Dedifferentiated amniotic fluid mesenchymal stem cell (primary cell): ENCODE measurements at regions not wholly inside any gene's neighbourhood (a gene's known extent, or its start where the extent isn't known, plus 50 kb on each side); places are given as distances from the start of the nearest gene placed in this dataset.
"Not testable (repeated sequence)": the region's sequence is repeated elsewhere in the genome, so short reads cannot be mapped to it uniquely, and the experiment has no call there.

Experiments
- DNase-seq: peaks from one replicate; pipeline ENCODE4 v3.0.0-alpha.2; 2016; ENCODE audit errors: extremely low spot score

- DNase-seq, result no peak
Observed at GRCh38 chrX:113514906-113515305, 674.3 kb upstream of the AMOT start.

- DNase-seq, result peak; percentile 38
Observed at GRCh38 chrX:113512700-113513395, 672.2 kb upstream of the AMOT start.

- DNase-seq, result no peak
Observed at GRCh38 chrX:113510586-113510985, 670.0 kb upstream of the AMOT start.

- no peak for DNase-seq
Observed at GRCh38 chrX:113492895-113493294, 652.3 kb upstream of the AMOT start.

DNA sequence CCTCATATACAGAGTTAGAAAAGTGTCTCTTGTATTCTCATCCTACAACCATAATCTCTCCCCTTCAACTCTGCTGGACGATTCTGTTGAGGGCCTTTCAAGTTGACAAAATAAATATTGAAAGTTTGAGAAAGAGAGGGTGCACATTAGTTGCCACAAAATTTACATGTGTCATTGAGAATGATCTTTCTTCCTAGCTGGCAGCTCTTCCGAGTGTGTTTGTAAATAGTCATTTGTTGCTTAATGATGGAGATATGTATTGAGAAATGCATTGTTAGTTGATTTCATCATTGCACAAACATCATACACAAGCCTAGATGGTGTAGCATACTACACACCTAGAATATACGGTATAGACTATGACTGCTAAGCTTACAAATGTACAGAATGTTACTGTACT lies 632.8 kb upstream of the AMOT start:
- no peak for DNase-seq

- DNase-seq, result not testable (repeated sequence)
Observed at GRCh38 chrX:113473015-113473414, 632.4 kb upstream of the AMOT start.

DNA sequence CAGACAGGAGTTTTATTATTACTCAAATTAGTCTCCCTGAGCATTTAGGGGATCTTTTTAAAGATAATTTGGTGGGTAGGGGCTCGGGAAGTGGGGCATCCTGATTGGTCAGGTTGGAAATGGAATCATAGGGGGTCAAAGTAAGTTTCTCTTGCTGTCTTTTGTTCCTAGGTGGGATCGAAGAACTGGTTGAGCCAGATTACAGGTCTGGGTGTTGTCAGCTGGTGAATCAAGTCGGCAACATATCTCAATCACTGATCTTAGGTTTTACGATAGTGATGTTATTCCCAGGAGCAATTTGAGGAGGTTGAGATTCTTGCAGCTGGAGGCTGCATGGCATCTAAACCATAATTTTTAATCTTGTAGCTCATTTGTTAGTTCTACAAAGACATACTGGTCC lies 629.5 kb upstream of the AMOT start:
- DNase-seq, result no peak

DNA sequence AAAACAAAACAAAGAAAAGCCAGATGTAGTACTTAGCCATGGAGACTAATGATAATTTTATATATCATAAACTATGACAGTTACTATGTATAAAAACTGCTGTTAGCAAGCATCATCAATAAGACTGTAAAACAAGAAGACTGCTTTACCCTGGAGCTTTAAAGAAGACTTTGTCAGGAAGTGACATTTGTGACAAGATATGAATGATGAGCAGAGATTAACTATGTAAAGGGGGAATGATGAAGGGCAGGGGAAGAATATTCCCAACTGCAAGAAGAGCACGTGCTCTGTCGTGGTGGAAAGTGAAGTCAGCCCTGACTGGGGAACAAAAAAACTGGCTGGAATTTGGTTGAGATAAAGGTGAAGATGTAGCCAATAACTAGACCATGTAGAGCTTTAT lies 617.1 kb upstream of the AMOT start:
- no peak for DNase-seq

- no peak for DNase-seq
Observed at GRCh38 chrX:113455582-113455981, 615.0 kb upstream of the AMOT start.

DNA sequence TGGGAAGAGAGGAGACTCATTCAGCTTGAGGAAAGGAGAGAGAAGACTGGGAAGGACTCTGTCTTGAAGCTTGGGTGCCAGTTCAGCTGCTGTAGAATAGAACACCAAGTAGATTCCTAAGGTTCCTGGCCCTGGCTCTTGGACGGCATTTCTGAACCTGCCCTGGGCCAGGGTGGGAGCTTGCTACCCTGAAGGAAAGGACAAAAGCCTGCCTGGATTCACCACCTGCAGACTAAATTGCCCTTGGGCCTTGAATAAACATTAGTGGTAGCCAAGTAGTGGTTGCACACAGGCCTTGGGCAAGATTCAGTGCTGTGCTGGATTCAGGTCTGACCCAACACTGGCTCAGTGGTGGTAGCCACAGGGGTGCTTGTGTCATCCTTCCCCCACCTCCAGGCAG lies 588.4 kb upstream of the AMOT start:
- DNase-seq, result no peak

GRCh38 chrX:113422323-113422722 lies 581.7 kb upstream of the AMOT start:
- no peak for DNase-seq

DNA sequence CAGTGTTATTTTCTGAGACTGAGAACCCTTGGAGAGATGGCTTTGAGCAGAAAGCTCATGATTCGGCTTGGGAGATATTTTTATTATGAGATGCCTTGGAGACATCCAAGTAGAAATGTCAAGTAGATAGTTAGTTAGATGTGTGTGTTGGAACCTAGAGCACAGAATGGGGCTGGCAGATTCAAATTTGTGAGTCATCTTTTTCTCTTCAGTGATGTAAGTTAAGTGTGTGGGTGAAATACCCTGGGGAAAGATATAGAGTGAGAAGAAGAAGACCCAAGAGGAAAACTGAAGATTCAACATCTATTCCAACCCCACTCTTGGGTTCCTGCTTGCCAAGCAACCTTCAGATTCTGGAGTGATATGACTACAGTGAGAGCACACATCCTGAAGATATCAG lies 580.8 kb upstream of the AMOT start:
- DNase-seq, result no peak

DNA sequence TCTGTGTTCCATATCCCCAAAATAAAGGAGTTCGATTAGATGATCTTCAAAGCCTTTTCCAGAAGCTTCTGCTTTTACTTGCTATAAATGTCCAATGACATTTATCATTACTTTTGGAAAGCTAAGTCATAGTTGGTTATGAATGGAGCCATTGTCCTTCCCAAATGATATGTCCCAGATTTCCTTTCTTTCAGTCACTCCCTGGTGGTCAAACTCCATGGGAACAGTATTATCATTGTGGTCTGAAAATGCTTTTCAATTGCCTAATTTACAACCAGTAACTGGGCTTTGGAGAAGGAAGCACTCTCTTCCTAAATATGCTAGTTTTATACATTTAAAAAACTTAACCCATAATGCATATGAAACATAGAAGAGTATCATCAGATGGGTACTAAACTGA lies 571.5 kb upstream of the AMOT start:
- DNase-seq, result no peak

GRCh38 chrX:113408843-113409242 lies 568.2 kb upstream of the AMOT start:
- no peak for DNase-seq

- no peak for DNase-seq
Observed at GRCh38 chrX:113400193-113400704, 559.6 kb upstream of the AMOT start.

DNA sequence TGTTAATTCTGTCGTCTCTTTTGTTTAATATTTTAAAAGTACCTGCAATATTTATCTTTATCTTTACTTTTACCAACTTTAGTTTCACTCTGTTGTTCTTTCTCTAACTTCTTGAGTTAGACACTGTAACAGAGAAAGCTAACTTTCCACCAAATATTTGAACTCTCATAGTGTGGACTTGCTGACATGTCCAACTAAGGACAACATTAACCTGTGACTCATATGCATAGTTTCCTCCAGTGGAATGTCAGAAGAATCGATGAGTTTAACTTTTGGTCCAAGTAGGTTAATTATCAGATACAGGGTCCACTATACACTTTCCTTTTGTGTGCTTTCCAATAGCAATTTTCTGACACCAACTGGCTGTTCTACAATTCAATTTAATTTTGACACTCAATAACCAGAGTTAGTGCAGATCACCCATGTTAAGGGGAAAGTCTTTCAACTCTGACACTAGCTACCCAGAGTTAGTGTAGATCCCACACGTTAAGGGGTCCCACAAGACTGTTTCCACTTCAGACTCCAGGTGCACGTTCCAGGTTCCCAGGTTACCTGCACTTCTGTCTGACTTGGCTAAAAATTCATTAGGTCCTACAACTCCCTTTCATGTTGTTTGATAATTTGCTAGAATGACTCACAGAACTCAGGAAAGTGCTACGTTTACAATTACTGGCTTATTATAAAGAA lies 559.0 kb upstream of the AMOT start:
- no peak for DNase-seq

- DNase-seq, result no peak
Observed at GRCh38 chrX:113392355-113392754, 551.7 kb upstream of the AMOT start.

GRCh38 chrX:113391875-113392274 lies 551.2 kb upstream of the AMOT start:
- DNase-seq, result no peak

GRCh38 chrX:113390531-113390930 lies 549.9 kb upstream of the AMOT start:
- no peak for DNase-seq

DNA sequence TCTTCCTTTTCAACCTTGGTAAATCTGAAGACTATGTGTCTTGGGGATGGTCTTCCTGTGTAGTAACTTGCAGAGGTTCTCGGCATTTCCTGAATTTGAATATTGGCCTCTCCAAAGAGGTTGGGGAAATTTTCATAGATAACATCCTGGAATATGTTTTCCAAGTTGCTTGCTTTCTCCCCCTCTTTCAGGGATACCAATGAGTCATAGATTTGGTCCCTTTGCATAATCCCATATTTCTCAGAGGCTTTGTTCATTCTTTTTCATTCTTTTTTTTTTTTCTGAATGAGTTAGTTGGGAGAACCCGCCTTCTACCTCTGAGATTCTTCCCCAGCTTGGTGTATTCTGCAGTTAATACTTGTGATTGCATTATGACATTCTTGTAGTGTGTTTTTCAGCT lies 549.2 kb upstream of the AMOT start:
- DNase-seq, result no peak

DNA sequence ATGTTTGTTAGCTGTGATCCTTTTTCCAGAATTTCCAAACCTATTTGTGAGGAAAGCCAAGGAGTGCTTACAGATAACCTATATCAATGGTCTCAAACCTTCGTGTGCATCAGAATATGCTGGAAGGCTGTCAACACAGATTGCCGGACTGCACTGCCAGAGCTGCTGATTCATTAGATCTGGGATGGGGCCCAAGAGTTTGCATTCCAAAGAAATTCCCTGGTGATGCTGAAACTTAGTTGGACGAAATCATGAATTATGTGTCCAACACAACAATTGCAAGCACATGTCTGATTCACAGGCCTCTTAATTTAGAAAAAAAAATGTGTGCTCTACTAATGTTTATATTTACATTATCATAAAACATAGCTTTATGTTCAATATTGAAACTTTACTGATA lies 544.0 kb upstream of the AMOT start:
- DNase-seq, result peak; percentile 84

- DNase-seq, result not testable (repeated sequence)
Observed at GRCh38 chrX:113373421-113373820, 532.8 kb upstream of the AMOT start.

DNA sequence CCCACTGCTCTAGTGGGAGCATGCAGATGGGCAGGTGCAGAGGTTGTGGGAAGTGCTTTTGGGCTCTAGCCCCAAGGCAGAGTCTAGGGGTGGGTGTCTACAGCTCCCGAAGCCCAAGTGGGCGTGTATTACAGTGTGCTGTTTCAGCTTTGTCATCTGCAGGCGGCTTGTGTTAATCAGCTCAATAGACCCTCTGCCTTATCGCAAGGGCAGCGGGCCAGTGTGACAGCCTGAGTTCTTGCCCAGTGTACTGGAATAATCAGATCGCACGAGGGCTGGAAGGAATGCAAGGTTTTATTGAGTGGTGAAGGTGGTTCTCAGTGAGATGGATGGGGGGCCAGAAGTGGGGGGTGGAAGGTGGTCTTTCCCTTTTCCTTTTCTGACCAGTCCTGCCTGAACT lies 529.4 kb upstream of the AMOT start:
- no peak for DNase-seq

GRCh38 chrX:113369056-113369455 lies 528.4 kb upstream of the AMOT start:
- no peak for DNase-seq
